Stimulated activated CD4-positive, alpha-beta T cell treated with anti-CD3 and anti-CD28 coated beads, TNF-alpha, amount 100 ng/mL, for 48 hours (primary cell): ENCODE measurements at regions not wholly inside any gene's neighbourhood (a gene's known extent, or its start where the extent isn't known, plus 50 kb on each side); places are given as distances from the start of the nearest gene placed in this dataset.

ENCODE experiments used
- DNase-seq, 3 donors: peaks; one replicate each; pipeline ENCODE4 v3.0.0-alpha.2; 2020; ENCODE audit warnings: low read depth in 3 of 3

DNA sequence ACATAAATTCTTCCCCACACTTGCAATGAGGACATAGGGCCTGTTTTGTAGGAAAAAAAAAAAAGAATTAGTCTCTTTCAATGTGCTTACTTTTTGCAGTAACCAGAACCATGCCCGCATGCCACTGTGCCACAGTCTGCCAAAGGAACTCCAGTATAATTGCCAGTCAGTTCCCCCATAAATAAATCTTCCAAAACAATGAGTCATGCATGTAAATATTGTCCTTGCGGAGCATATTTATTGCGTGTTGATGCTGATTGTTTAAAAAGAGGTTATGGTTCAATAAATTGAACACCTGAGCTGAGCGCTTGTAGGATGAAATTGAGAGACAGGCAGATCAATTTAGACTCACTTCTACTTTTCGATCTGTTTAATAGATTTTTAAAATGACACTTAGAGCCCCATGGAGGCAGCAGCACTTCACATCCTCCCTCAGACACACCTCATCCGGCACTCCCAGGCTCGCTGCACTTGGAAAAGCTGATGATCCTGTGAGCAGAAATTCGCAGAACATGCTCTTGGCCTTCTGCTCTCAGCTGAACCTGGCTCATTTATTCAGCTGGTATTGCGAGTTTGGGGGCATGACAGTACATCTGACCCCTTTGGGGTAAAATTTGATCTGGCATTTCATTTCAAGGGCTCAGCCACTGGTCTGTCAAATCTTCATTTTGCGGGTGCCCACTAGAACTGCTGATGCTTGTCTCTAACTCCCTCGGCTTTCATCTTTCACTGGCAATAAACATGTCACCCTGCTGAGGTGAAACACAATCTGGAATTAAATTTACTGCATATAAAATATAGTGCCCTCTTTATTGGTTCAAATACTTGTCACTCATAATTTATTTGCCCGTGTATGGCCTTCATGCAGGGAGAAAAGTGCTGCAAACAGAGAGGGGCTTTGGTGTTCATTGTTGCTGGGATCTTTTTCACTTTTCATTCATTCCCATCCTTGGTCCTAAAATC, 371.1 kb upstream of the POU3F2 start:
- no peak for DNase-seq

DNA sequence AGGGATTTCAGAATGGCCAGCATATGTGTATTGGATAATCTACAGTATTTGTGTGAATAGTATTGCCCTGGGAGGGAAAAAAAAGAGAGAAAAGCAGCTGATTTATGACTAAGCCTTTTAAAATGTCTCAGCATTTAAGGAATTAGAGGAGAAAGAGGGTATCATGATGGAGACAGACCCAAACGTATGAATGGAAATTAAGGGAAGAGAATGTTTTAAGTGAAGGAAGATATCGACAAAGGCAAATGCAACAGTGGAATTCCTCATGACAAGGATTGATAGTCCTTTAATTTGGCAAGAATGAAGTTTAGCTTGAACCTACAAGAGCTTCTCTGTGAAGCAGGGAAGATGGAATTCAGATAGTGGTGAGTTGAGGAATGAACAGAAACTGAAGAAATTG, 367.3 kb upstream of the POU3F2 start:
- no peak for DNase-seq

DNA sequence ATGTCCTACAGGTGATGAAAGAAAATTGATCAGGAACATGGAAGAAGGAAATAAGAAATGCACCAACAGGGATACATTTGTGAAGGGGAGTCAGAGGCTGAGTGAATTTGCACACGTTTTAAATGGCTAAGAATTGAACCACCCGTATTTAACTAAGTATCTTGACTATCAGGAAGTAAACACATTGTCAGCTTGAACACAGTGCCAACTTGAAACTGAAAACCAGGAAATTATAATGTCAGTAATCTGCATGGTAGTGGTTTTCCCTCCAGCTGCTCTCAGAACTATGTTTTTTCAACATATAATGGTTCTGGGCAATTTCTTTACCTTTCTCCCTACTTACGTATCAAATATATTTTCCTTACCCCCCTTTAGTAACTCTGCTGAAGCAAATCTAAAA, 366.5 kb upstream of the POU3F2 start:
- no peak for DNase-seq

DNA sequence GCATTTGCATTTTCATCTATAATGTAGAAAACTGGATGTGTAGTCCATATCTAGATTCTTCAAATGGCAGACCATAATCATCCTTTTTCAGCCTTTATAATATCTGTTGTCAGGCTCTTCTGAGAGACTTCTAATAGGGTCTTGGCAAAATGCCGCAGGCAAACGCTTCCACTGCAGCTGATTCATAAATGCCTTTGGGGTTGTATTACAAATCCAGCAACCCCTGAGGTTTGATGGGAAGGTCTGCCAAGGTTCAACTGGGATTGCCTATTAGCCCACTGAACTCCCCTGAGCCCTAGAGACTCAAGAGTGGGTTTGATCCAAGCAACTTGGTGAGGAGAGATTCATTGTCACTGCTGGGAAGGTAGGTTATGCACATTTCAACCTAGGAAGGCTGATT, 365.2 kb upstream of the POU3F2 start:
- no peak for DNase-seq

DNA sequence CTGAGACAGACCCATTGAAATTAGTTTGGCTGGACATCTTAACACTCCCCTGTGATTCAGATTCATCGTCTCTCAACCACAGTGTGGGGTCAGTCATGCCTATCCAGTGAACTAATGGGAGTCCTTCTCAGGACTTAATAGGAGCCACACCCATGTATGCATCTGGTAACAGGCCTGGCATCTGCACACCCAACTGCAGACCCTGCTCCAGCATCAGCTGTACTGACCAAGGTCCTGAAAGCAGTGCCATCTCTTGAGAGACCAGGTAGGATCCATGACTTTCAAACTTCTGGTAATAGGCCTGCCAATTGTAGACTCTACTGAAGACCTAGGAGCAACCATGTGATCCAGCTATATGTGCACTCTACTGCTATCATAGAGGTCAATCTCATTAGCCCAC, 363.6 kb upstream of the POU3F2 start:
- DNase-seq = no peak

DNA sequence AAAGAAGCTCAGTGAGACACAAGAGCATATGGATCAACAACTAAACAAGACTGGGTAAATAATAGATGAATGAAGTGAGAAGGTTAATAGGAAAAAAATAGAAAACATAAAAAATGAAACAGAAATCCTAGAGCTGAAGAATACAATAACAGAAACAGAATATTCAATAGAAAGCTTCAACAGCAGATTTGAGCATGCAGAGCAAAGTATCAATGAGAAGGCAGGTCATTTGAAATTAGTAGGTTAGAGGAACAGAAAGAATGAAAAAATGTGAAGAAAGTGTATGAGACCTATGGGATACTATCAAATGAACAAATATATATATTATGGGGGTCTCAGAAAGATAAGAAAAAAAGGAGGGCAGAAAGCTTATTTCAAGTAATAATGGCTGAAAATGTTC, 362.9 kb upstream of the POU3F2 start:
- DNase-seq = no peak

DNA sequence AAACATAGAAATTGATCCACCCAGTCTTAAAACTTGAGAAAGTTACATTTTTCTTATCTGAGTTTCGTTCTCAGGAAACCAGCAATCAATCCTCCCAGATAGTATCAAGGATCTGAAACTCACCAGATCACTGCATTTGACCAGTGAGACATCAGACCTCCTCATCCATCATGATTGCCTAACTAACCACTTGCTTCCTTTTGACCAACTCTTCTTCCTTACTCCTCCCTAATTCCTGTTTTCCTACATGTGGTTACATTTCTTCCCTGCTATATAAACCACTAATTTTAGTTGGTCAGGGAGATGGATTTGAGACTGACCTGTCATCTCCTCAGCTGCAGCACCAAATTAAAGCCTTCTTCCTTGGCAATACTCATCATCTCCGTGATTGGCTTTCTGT, 357.1 kb upstream of the POU3F2 start:
- no peak for DNase-seq

DNA sequence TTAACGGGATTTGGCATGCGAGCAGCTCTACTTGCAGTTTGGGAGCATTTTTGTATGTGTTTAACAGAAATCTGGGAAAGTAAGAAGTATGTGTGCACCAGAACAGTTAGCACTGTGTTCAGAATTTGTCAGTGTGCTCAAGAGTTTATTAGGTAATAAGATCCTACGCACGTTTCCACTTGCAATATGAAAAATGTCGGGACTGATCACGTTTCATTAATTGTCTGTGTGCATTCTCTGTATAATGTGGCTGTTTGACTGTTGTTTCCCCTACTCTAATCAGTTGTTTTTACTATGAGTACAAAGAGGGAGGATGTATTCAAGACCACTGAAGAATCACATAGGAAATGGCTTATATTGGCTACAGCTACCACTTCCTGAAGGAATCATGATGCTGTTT, 349.7 kb upstream of the POU3F2 start:
- DNase-seq = no peak

DNA sequence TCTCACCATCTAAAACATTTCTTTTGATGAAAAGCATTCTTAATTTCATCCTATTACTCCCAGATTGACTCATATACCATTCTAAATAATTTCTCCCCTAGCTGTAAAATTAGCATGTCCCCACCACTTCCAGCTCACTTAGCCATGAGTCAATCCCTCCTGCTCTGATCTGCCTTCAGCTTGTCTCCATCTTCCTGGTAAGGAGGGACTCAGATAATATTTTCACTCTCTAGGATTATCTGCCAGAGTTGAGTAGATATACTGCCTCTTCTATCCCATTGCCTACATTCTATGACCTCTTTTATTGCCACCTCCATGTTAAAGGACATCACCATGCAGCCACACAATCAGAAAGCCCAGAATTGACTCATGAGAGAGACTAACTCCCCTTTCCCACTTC, 348.8 kb upstream of the POU3F2 start:
- DNase-seq = no peak

DNA sequence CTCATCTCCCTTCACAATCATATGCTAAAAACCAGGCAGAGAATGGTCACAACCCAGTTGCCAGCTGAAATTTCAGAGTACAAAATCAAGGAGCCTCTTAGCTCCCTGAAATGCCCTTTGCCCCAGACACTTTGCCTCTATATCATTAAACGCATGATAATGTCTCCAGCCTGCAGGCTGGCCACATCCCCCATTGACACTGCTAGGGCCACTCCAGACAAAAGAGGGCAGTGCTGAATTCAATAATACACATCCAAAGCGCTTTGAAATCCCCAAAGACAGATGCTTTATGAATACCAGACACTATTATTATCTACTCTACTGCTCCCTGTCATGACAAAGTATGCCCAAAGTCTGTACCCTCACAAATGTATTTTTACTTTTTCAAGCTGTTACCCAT, 348.3 kb upstream of the POU3F2 start:
- DNase-seq = no peak

DNA sequence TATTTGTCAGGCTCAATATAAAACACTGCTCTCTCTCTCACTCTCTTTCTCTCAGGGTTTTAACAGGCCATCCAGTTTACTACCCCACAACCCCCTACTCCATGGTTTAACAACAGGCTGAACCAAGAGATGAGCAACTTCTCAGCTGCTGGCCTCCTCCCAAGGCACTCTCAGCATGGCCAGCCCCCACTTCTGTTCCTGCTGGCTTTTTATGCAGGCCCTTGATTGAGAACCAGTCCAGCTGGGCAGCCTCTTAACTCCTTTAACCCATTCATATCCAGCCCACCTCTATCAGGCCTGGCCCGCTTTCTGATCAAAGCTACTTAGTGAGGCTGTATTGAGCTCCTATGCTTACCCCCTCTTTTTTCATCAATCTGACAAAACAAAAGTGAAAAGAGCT, 346.8 kb upstream of the POU3F2 start:
- no peak for DNase-seq

DNA sequence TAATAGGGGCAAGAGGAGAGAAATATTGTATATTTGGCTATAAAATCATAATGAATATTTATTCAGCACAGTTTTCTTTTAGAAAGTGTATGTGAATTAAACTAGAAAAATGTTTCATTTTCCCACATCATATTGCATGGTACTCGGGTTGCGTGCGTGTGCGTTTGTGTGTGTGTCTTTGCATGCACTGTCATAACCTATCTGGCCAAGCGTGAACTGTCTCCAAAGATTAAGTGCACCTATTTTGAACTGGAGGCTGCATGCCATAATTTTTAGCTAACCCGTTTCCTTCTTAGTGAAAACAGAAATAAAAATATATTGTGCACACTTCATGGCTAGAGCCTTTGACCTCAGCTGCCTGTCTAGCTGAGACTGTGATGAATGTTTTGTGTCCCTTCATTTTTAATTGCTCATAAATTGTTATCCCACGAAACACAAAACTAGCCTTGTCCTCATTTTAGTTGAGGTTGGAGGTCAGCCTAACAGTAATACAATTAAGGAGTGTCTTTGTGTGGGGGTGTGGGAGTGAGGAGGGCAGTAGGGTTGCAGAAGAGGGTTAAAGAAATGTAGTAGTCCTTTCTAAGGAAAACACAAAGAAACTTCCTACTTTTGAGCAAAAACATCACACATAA, 336.1 kb upstream of the POU3F2 start:
- DNase-seq = no peak

DNA sequence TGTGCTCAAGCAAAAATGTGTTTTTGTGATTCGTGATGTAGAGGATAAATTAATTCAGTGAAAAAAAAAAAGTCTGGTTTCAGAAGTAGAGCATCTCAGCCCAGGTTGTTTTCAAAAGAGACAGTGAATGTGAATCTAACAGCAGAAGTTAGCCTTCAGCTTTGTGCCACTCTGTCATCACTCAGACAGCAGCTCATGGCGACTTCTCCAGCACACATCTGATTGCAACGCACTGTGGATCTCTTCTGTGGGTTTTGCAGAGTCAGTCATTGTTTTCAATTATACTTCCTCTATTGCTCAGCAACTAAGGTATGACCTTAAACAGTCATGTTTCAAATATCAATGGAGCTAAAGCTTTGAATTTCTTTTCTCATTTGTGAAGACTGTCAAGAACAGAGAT, 335.5 kb upstream of the POU3F2 start:
- DNase-seq = no peak

DNA sequence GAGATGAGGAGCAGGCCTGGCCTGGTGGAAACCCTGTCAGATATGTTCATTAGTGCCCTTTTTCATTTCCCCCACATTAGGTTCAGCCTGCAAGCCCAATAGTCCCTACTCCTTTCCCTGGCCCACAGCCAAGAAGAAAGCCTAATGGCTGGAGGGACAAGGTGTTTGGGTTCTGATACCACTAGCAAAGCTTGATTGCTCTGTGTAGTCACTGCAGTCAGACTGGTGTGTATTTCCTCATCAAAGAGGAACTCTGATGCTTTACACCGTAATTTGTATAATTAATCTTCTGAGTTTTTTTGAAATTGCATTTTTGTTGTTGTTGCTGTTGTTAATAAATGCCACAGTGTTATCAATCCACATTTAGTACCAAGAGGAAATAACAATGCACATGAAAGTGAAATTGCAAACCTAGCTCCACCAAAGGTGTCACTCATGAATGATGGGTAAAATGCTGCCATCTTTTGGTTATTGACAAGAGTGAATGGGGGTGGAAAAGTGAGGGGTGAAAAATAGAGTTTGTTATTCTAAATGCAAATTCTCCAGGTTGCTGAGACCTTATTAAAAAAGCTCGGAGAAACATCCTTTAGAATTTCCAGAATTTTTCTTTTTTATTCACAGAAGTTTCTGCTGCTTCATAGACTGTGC, 320.2 kb upstream of the POU3F2 start:
- DNase-seq = no peak

DNA sequence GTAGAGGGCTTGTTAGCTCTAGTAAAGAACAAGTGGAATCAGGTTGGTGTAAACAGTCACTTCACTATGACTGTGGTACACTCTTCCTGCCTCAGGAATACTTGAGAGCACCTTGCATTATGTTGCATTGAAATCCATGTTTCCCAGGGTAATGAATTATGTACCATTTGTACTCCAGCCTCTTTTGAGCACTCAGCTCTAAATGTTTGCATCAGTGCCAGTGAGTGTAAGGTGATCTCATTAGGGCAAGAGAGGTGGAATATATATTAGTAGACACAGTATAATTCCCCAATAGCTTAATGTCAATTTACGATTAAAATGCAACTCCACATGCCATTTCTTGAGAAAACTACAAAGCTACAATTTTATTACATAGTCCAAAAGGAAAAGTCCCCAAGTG, 319.6 kb upstream of the POU3F2 start:
- no peak for DNase-seq

DNA sequence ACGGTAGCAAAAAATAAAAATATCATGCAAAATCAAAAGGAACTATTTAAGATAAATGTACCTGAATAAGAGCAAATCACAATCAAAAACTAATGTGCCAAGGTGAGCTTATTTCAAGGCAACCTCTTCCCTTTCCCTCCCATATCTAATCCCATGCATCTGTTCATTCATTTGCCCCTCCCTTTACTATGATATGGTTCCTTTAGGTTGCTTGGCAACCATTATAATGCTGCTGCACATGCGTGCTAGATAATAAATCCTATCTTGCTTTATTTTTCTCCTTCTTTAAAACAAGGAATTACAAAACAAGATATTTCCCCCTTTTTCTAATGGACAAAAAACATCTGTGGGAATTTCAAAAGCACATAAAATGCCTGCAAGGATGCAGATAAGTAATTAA, 318.2 kb upstream of the POU3F2 start:
- DNase-seq = no peak

DNA sequence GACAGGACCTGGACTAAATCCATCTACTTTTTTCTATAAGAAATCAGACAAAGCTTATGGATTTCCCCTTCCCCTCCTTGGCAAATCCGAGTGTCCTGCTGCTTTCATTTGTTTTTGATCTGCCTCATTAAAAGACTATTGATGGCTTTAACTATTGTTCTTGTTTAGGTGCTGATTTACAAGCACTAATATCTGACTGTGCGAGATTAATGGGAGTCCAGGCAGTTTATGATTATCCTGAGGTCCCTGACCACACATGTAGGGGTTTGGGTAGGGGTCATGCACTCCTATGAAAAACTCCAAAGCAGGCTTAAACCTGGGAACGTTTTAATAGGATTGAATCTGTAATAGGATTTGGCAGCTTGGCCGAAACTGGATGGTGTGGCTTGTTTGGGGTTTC, 317.5 kb upstream of the POU3F2 start:
- DNase-seq = no peak

DNA sequence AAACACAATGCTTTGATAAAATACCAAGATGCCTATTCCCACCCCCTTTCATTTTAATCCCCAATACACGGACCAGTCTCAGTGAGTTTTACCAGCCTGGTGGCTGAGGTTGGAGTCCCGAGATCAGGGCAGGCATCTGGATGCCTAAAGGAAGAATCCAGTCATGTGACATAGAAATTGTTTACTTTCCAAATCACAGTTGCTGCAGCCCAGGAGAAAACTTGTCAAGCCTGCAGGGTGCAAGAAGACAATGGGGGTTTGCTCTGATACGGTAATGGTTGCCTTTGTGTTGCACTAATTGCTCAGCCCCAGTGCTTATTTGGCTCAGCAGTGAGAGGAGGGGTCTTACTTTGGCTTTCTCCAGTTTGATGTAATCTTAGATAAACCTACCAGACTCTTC, 308.5 kb upstream of the POU3F2 start:
- DNase-seq = no peak

DNA sequence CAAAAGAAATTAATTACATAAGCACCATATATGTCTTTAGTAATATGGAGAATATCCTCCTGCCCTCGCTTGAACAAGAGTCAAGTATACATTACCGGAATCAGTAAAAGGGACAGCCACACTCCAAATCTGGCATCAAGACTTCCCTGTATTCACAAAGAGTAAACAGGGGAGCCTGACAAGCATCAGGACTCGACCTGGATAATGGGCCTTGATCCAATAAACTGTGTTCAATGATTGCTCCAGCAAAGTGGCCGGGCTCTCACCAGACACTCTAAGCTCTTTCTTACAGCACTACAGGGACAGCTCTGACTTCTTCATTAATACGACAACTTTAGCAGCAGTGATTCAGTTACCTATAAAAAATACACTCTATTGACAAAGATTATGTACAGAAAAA, 307.9 kb upstream of the POU3F2 start:
- no peak for DNase-seq

DNA sequence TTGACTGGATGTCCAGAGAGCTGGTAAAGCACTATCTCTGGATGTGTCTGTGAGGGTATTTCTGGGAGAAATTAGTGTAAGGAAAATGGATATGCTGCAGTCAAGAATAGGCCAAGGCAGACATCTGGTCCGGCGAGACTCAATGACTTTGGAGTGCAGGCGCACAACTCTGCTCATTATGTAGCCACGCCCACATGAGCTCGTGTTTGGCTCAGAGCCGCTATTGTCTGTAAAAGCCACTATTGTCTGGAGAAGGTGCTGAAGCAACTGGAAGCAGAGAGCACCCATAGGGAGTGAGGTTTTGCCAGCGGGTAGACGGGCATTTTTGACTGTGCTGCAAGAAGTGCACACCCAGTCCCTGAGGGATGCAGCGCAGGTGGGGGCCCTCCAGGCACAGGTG, 305.0 kb upstream of the POU3F2 start:
- DNase-seq = no peak

DNA sequence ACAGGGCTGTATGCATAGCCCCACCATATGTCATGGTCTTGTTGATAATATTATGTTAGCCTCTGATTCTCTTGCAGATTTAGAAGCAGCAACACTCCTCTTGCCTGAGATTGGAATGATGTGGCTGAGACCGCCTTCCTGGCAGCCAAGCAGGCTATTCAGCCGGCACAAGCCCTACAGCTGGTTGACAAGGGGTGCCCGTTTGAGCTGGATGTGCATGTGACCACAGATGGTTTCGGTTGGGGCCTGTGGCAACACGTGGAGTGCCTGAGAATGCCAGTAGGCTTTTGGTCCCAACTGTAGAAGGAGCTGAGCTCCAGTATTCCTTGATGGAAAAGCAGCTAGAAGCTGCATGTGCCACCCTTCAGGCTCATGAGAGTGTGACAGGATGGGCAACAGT, 303.6 kb upstream of the POU3F2 start:
- DNase-seq = no peak

DNA sequence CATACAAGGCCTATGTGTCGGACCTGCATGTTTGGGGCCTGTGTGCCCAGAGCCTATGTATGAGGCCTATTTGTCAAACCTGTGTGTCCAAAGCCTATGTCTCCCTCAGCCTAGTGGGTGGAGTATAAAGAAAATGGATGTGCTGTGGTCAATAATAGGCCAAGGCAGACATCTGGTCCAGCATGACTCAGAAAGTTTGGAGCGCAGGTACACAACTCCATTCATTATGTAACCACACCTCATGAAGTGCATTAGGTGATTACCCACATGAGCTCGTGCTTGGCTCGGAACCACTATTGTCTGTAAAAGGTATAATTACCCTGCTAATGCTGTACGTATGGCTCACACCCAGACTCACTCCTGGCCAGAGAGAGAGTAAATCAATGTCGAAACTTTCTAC, 302.4 kb upstream of the POU3F2 start:
- no peak for DNase-seq

DNA sequence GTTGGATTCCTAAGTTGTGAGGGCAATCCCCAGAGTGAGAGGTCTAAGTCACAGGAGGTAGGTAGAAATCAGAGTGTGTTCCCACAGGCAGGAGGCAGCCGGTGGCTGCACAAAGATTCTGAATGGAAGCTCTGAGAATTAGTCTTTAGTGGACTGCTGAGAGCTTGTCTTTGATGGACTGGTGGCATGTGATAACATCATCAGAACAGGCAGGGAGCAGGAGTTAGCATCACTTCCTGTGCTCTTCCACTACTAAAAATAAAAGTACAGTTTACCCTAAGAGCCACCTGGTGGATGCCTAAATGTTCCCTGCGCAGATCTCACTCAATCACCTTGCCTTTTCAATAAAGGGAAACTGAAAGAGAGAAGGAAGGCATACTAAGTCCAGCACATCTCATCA, 294.6 kb upstream of the POU3F2 start:
- DNase-seq = no peak
